ENCODE measurements at regions not wholly inside any gene's neighbourhood (a gene's known extent, or its start where the extent isn't known, plus 50 kb on each side); places are given as distances from the start of the nearest gene placed in this dataset.

- TF ChIP-seq EZH2 (IDR thresholded peaks at IDR 0.05; ENCODE audit: low read length, missing control alignments) (no peak), CTCF (conservative IDR thresholded peaks at IDR 0.05 in 1 of 2, IDR thresholded peaks at IDR 0.05 in 1 of 2; ENCODE audit: low read depth in 1 of 2, low read length in 2 of 2) (no peak)
Measured at GRCh38 chr7:83807774-83808173, 158.8 kb upstream of the SEMA3E start.
